ENCODE measurements at regions not wholly inside any gene's neighbourhood (a gene's known extent, or its start where the extent isn't known, plus 50 kb on each side); places are given as distances from the start of the nearest gene placed in this dataset.
"Not testable (repeated sequence)": the region's sequence is repeated elsewhere in the genome, so short reads cannot be mapped to it uniquely, and the experiment has no call there.

DNA sequence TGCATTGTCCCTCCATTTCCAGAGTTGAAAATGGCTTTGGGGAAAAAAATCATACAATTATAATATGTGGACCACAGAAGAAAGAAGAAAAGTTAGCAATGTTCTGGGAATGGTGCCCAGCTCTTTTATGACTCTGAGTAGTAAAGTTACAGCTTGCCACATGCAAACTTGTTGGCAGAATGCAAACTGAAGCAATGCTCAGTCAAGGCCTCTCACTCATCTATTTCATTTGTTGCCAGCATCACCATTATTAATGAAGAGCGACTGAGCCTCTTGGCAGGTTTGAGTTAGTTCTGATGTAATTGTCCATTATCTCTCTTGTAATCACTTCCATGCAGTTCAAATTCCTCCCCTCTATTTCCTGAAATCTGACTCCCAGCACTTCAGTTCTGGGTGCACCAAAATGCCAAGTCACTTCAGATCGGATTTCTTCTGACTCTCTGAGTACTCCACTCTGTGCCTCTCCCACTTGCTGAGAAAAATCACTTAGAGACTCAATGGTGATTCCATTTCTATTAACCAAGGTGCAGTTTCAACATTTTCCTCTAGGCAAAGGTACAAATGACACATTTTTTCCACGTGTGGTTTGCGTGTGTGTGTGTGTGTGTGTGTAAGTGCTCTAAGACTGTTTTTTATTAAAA lies 154.4 kb upstream of the STMND1 start:
- DNase-seq, result peak in 1 of 2 experiments; percentile 1

- no peak for DNase-seq
Observed at GRCh38 chr6:16944596-16944995, 157.3 kb upstream of the STMND1 start.

DNA sequence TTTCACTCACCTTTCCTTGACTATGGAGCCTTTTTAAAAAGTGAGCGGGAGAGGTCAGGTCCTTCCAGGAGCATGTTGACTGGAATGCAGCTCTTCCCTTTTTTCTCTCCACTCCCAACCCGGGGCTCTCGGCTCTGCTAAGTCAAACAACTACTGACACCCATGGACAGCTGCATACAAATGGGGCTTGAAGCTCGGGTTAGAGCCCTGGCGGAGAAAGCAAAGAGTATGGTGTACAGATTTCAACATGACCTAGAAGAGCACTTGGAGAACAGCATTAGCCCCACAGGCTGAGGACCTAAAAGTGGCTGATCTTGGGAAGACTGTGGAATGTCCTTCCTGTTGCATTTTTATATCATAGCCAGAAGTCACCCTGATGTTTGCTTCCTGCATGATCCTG lies 162.0 kb upstream of the STMND1 start:
- no peak for DNase-seq

GRCh38 chr6:16939351-16939750 lies 162.5 kb upstream of the STMND1 start:
- no peak for DNase-seq

DNA sequence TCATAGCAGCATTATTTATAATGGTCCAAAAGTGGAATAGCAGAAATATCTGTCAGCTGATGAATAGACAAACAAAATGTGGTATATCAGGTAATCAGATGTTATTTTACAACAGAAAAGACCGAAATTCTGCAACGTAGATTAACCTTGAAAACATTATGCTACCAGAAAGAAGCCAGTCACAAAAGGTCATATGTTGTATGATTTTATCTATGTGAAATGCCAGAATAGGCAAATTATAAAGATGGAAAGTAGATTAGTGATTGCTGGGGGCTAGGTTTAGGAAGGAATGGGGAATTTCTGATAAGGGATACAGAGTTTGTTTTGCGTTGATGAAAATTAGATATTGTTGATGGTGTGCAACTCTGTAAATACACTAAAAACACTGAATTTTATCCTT lies 165.0 kb upstream of the STMND1 start:
- DNase-seq, result no peak

DNA sequence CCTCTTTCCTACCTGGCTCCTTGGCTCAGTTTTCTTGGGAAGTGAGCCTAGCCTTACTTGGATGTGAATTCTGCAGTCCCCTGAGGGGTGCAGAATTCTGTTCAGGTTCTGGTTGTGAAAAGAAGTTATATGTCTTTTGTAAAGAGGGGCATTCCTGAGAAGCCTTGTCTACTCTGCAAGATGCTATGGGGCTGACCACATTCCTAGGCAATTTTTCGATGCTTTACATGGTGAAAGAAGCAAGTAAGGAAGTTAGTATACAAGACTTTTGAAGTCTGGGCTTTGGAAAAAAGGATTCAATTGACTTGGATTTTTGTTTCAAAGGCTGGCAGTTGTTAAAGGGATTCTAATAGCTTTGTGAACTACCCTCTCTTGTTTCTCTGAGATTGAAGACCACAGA lies 167.9 kb upstream of the STMND1 start:
- no peak for DNase-seq

- DNase-seq, result no peak
Observed at GRCh38 chr6:16933532-16933931, 168.3 kb upstream of the STMND1 start.

- no peak for DNase-seq
Observed at GRCh38 chr6:16932920-16933319, 168.9 kb upstream of the STMND1 start.

- not testable (repeated sequence) for DNase-seq
Observed at GRCh38 chr6:16931079-16931478, 169.8 kb upstream of the ATXN1 start.

DNA sequence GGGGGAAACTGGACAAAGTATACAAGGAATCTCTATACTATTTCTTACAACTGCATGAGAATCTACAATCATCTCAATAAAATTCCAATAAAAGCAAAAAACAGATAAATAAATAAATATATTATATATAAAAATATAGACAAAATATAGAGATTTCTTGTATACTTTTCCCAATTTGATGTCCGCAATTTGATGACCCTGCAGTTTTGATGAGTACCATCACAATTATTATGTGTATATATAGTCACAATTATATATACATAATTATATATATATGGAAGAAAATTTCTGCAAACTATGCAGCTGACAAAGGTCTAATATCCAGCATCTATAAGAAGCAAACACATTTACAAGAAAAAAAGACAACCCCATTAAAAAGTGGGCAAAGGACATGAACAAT lies 169.2 kb upstream of the ATXN1 start:
- no peak for DNase-seq

DNA sequence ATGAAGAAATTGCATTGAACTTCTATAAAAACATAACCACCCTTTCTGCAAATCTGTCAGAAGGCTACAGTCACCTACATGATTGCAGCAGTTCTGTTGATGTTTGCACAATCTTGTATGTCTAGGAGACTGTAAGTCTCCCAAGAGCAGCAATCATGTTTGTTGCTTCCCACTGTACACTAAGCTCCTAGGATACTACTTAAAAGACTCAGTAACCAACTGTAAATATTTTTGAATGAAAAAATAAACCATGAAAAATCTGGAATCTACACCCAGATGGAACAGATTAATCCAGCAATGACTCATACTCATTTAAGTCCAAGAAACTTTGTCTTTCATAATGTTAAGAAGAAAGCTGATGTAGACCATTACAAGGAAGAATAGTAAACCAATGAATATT lies 168.5 kb upstream of the ATXN1 start:
- DNase-seq, result no peak

- DNase-seq, result no peak
Observed at GRCh38 chr6:16928387-16928786, 167.1 kb upstream of the ATXN1 start.

DNA sequence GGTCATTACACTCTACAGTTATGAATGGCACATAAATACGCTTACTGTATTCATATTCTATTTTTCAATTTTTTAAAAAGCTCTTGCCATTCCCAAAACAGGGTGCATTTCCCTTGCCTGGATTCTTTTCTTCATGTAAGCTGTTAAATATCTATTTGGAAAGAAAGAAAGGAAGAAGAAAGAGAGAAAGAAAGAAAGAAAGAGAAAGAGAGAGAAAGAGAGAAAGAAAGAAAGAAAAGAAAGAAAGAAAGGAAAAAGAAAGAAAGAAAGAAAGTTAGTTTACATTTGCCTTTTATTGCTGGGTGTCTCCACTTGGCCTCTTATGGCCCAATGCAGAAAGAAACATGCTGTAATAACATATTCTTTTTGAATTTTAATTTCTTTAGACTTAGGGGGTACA lies 165.9 kb upstream of the ATXN1 start:
- no peak for DNase-seq

DNA sequence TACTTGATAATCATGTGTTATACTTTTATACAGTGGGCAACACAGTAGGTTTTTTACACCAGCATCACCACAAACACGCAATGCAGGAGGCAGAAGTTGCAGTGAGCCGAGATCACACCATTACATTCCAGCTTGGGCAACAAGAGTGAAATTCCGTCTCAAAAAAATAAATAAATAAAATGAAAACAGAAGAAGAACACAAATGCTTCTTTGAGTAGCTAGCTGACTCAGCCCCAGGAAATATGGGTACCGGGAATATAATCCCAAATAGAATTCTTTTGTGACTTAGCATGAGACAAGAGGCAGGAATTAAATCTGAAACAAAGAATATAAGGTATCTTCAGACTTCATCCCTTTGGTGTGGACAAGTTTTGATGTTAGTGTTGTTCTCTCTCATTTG lies 164.2 kb upstream of the ATXN1 start:
- no peak for DNase-seq

DNA sequence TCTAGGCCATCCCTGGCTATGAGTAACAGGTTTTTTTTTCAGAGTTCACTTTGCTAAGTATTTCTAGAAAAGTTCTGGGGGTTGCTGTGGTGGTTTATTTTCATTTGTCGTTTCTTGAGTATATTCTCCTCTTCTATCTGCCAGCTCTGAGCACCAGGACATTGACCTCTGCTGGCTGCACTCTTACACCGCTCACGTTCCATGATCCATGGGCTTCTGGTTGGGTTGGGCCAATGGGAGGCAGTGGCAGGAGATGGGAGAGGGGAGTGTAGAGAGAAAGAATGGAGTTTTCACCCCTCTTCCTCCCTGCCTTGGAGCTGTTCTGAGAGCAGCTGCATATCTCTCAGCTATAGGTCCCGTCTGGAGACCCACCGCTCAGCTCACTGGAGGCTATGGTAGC lies 161.0 kb upstream of the ATXN1 start:
- no peak for DNase-seq

GRCh38 chr6:16921399-16922110 lies 160.3 kb upstream of the ATXN1 start:
- no peak for DNase-seq

- DNase-seq, result no peak
Observed at GRCh38 chr6:16918586-16918985, 157.3 kb upstream of the ATXN1 start.

DNA sequence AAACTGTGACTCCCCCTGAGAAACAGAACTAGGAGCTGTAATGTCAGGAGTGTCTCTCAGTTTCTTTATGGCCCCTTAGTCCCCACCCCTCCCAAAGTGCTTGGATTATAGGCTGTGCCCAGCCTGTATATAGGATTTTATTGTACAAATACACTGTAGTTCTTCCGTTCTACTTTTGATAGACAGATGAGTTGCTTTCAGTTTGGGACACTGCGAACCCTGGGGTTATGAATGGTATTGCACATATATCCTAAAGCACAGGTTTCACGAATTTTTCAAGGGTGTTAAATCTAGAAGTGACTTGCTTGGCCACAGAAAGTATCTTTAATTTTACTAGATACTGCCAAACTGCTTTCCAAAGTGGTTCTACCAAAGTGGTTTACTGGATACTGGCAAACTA lies 152.9 kb upstream of the ATXN1 start:
- no peak for DNase-seq

- DNase-seq, result no peak
Observed at GRCh38 chr6:16912756-16913155, 151.5 kb upstream of the ATXN1 start.

DNA sequence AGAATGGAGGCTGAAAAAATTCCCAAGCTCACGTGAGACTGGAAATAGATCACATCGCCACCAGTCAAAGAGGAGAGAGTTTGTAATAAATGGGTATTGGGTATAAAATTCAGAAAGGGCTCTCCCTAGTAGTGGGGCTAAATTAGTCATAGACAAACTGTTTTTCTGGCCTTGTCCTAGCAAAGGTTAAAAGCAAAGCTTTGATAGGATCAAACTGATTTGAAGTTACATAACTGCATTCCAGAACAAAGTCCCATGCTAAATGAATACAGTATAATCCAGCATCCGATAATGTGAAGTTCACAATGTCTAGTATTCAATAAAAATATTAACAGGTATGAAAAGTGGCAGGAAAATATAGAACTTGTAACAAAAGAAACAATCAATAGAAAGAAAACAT lies 149.8 kb upstream of the ATXN1 start:
- DNase-seq, result no peak

GRCh38 chr6:16909658-16910360 lies 148.5 kb upstream of the ATXN1 start:
- DNase-seq, result no peak

DNA sequence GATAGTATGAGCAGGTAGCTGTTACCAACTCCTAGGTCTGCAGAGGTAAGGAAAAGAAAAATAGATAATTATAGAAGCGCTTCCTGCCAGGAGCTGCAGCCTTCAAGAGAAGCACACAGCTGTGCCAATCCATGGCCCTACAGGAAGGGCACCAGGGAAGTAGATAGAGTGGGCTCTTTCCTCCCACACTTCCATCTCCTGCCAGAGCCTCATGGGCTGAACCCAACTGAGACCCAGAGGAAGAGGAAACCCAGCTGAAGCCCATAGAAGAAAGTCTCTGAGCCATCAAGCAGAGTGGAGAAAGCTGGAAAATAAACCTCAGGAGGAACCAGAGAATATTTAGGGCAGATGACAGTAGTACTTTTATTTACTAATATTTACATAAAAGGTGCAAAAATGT lies 146.7 kb upstream of the ATXN1 start:
- no peak for DNase-seq

- DNase-seq, result no peak
Observed at GRCh38 chr6:16904957-16905356, 143.7 kb upstream of the ATXN1 start.

GRCh38 chr6:16903470-16903869 lies 142.2 kb upstream of the ATXN1 start:
- DNase-seq, result no peak
